GM19438 (cell line): ENCODE measurements at regions not wholly inside any gene's neighbourhood (a gene's known extent, or its start where the extent isn't known, plus 50 kb on each side); places are given as distances from the start of the nearest gene placed in this dataset.
"Not testable (repeated sequence)": the region's sequence is repeated elsewhere in the genome, so short reads cannot be mapped to it uniquely, and the experiment has no call there.

Experiments used
- ATAC-seq: cut with Tn5 transposase; IDR thresholded peaks from one replicate; pipeline ENCODE4 v1.9.1; 2021; ENCODE audit warnings: low read depth; ENCODE audit not compliant: unreplicated experiment

DNA sequence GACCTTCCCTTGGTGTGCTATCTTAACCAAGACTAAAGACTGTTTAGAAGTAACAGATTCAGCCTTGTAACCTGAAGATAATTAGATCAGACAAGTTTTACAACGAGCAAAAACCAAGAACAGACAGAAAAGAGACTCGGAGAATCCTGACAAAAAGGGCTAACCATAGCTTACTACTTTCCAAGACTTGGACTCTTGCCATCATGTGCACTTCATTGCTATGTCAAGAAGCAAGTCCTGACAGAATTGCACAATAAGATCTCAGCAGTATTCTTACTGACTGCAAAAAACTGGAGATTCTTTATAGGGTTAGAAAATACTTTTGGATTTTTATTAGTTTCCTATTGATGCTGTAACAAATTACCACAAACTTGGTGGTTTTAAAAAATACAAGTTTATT lies 1539.0 kb upstream of the NUDT12 start:
- no peak for ATAC-seq

DNA sequence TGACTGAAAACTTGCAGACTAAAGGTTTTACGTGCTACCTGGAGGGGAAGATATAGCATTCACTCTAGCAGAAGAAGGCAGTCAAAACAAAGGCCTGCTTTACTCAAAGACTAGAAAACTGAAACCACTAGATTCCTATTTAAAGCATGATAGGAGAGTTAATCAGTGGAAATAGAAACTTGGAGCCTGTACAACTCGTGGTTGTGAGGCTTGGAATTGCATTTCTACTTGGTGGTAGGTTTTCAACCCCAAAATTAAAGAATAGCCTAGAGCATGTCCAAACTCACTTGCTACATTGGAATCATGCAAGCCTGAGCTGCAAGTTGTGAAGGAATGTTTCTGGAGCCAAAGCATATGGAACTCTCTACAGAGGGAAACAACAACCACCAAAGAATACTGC lies 1526.4 kb upstream of the NUDT12 start:
- ATAC-seq: no peak

DNA sequence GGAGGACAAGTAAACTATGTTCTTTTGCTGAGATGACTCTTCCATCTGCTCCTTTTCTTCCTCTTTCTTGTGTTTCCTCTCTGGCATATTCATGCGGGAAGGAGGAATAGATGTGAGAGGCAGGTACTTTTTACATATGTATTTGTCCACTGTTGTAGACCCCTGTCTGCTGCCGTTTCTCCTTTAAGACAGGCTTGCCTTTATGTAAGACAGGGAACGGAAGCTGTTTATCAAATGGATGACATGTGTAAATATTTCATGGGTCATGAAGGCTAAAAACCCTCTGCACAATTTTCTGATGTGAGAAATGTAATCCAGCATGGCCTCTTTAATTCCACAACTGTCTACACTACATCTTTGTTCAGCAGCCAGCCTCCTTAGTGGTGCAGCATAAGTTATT lies 1525.5 kb upstream of the NUDT12 start:
- ATAC-seq: no peak

DNA sequence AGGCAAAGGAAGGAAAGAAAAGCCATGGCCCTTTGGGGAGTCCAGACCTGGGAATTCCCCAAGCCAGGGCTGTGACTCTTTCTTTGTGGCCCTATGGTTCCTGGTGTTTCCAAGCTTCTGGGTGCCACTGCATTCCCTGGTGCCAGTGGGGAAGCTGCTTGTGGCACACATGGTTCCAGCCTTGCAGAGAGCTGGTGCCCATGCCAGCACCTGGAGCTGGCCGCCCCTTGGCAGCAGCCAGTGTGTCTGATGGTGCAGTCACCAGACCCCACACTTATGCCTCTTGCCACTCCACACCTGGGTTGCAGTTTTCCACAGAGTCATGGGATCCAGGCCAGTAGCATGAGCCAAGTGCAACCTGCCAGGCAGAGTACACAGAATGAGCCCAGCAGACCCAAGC lies 1495.3 kb upstream of the NUDT12 start:
- ATAC-seq: no peak

DNA sequence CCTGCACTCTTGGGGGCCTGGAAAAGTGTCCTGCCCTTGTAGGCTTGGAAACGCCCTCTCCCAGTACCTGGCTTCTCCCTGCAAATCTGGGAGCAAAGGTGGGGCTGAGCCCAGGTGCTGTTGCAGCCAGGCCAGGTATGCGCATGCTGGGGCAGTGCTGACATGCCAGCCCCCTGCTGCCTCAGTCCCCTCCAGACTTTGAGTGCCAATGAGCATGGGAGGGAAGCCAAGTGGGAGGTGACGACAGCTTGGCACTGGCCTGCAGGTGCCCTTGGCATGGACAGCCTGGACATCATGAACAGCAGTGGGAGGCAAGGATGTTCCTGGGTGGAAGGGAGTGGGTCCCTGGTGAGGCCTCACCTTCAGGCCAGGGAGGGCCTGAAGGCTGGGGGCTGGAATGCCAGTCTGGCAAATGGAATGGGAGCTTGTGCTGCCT lies 1494.4 kb upstream of the NUDT12 start:
- no peak for ATAC-seq

DNA sequence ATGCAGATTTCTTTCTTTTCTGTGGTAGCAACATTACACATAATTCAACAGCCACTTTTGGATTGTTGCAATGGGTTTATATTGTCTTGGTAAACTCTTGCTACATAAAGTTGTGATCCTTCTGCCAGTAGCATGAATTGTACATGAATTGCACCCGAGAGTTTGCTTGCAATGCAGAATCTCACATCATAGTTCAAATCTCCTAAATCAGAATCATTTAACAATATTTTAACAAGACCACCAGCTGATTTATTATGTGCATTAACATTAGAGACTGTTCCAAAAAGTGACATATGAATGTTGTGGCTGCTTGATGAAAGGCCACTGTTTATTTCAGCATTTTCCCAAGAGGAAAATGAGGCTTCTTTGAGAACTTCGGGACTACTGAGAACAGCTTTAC lies 1491.8 kb upstream of the NUDT12 start:
- ATAC-seq: no peak

DNA sequence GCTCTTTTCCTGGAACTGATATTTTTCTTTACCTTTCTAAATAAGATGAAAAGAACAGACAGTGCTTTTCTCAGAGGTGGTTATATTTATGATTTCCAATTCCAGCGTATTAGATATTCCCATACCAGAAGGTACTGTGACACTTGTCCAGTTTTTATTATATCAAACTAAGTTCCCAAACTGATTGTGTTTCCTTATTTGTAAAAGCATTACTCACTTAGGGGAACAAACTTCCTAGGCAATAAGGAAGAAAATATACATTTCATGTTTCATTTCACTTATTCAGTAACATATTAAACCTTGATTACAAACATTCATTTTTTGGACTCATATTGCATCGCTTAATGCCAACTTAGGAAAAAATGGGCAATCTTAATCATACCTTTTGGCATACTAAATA lies 1480.0 kb upstream of the NUDT12 start:
- ATAC-seq: no peak

DNA sequence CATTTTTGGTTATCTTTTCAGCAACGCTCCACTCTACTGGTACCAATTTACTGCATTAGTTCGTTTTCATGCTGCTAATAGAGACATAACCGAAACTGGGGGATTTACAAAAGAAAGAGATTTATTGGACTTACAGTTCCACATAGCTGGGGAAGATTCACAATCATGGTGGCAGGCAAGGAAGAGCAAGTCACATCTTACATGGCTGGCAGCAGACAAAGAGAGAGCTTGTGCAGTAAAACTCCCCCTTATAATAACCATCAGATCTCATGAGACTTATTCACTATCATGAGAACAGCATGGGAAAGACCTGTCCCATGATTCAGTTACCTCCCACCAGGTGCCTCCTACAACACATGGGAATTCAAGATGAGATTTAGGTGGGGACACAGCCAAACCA lies 1474.2 kb upstream of the NUDT12 start:
- ATAC-seq: not testable (repeated sequence)

DNA sequence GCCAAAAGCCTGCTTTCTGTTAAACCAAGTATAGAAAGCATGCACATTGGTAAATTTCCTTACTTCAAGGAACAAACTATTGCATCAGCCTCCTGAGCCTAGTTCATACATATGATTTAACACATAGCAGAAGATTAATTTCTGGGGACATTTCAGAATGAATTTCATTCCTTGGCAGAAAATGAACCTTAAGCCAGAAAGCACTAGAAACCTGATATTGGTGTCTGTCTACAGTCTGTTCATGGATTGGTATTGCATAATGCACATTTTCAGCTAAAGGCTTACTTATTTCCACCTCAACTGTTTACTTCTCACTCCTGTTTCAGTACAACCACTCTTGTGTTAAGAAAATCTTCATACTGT lies 1471.8 kb upstream of the NUDT12 start:
- no peak for ATAC-seq

DNA sequence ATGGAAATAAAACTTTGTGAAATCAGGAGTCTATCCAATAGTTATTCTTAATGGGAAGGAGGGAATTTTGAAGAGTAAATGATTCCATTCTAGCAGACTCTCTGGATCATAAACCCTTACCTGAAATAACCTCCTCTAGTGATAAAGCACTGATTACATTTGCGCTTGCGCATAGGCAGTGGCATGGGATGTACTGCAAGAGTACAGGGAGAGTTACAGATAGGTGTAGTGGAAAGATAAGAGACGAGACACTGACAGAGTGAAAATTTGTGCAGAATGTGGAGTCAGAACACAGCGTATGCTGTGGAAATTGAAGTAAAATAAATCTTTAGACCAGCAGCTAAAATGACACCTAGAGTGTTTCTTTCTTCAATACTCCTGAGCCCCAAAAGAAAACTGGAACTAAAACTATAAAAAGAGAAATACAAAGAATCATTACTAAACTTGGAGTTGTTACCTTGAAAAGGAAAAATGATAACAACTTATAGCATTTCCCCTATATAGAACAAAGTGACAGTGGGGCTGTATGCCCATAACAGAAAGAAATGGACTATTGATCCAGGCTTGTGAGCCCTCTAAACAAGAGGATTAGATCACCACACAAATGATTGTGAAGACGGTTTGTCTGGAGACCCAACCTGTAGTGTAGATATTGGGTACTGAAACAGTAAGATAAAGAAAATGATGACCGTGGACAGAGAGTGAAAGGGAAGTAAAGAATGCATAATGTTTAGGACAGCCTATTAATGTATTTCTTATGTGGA lies 1471.2 kb upstream of the NUDT12 start:
- no peak for ATAC-seq

DNA sequence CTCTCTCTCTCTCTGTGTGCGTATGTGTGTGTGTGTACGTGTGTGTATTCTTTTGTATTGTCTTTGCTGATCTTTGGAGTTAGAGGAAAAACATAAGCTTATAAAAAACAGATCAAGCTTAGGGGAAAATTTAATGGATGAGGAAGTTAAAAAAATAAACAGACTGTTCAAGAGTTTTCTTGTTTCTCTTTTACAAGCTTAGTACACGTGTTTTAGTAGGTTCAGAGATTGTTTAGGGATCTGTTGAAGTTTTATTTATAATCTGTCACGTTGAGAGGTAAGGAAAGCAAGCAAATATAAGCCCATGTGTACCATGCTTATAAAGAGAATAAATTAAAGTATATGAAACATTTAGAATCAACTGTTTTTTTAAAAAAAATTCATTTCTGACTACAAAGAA lies 1470.3 kb upstream of the NUDT12 start:
- no peak for ATAC-seq

DNA sequence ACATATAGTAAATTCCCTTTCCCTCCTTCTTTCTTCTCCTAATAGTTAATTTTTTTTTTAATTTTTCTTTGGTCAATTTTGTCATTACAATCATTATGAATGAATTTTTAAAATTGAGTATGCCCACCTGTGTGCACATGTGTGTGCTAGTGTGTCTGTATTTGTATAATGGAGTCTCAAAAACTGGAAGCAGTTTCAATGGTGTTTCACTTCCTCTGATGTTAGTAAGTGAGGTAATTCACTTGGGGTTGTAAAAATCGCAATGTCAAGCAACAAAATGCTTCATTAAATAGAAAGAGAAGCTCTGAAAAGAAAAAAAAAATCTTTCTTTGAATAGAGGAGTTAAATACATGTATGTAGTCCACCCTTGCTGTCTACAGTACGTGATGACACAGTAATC lies 1467.6 kb upstream of the NUDT12 start:
- ATAC-seq: no peak

DNA sequence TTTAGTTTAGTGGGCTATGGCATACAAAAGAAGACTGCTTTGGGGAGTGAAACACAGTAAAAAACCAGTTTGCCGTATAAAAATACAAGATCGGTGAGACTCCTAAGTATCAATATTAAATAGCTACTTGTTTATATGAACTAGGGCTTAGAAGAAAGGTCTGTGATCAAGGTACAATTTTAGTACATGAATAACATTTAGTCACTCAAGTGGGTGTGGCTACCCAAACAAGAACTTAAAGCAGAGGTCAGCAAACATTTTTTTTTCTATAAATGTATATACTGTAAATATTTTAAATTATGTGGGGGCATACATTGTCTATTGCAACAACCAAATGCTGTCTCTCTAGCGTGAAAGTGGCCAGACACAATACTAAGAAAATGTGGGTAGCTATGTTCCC lies 1452.5 kb upstream of the NUDT12 start:
- no peak for ATAC-seq

DNA sequence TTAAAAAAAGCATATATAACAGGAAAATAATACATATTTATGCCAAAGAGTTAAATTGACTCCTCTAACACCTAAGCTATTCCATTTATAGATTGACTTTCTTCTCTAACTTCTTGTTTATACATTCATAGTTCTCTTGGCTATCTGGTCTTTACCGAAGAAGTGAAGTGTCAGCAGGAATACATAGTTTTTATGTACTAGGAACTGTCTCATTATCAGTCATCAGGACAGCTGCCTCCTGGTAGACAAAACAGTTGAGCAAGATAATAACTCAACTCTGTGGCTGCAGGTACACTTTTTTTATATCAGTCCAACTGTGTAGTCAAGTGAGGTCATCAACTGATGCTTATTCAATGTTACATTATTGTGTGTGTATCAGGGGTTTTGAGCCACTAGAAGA lies 1436.0 kb upstream of the NUDT12 start:
- ATAC-seq: no peak

DNA sequence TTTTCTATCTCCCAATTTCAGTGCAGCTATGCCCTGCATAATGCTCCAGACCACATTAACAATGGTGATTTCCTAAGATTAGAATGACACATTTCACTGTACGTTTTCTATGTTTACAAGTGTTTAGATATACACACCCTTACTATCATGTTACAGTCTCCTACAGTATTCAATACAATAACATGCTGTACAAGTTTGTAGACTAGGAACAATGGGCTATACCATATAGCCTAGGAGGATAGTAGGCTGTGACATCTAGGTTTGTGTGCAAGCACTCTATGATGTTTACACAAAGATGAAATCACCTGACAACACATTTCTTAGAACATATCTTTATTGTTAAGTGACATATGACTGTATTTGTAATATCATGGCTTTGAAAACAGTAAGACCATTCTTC lies 1435.6 kb upstream of the NUDT12 start:
- no peak for ATAC-seq

DNA sequence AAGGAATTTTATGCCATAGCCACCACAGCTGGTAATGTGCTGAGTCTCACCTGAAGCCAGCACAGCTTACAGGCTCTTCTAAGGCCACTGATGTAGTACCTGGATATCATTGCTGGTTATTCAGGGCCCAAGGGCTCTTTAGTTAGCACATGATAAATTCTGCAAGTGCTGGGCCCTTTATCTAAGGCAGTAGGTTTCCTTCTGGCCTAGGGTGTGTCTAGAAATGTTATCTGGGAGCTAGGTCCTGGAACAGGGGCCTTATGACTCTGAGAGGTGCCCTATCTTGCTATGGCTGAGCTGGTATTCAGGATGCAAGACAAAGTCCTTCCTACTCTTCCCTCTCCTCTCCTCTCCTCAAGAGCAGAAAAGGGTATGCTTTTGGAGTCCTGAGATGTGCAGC lies 1424.5 kb upstream of the NUDT12 start:
- no peak for ATAC-seq

DNA sequence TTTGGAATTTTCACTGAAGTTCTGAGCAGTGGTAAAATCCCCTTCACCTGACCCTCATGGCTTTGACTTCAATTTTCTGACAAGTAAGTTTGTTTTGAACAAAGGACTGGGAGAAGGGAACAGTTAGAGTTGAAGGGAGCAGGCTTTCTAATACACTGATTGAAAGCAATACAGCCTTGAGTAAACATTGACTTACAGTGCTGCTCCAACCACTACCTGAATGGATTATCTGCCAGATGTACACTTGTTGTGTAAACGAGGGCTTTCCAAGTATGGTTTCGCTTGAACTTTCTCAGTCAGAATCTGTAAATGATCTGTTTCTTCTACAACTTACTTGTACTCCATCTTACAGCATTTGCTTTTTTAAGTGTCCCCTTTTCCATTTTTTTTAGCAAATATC lies 1414.9 kb upstream of the NUDT12 start:
- no peak for ATAC-seq

DNA sequence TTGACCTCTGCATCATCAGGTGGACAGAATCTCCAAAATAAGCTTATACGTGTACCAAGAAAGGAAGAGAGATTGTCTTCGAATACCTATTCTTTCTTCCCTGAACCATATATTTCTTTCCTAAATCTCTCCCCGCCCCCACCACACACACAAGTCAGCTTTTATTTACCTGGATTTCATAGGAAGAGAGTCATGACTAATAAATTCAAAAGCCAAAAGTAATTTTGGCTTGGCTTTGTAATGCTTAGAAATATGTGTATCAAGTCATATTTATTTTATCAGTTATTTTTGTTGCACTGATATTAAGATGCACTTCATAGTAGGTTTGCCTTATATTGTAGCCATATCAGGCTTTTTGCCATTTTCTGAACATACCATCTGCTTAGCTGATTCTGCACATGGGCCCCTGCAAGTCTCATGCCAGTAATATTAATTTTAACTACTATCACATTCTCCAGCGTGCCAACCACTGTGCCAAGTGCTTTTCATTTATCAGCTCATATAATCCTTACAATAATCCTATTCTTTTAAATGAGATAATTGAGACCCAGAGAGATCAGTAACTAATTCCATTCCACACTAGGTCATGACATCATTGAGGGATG lies 1405.3 kb upstream of the NUDT12 start:
- ATAC-seq: no peak

DNA sequence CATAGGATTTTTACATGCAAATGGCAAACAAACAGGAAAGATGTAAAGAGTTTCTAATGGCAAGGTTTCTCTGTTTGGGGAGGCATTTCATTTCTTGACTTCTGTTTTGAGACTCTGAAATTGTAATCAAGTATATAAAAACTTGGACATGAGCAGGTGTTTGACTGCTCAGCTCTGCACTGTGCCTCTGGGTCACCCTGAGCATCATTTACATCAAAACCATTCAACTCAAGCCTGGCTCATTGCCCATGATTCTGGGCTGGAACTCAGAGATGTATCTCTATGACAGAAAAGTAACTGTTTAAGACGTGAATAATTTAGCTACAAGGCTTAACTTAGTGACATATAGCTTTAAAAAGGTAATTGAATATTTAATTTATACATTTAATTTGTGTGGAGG lies 1402.4 kb upstream of the NUDT12 start:
- no peak for ATAC-seq

DNA sequence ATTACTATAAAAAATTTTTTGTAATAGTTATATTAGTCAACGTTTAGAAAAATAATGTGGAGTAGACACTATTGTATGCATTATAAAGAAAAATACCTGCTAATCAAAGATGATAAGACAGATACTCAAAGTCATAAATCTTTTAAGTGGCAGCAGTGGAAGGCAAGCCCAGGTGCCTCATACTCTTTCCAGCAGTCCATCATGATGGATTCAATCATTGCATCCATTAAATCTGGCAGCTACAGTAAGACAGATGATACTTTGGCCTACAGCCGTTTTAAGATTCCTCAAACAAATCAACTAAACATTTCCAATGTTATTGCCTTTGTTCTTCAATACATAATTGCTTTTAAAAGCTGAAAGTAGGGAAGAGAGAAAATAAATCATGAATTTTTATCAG lies 1392.9 kb upstream of the NUDT12 start:
- no peak for ATAC-seq

DNA sequence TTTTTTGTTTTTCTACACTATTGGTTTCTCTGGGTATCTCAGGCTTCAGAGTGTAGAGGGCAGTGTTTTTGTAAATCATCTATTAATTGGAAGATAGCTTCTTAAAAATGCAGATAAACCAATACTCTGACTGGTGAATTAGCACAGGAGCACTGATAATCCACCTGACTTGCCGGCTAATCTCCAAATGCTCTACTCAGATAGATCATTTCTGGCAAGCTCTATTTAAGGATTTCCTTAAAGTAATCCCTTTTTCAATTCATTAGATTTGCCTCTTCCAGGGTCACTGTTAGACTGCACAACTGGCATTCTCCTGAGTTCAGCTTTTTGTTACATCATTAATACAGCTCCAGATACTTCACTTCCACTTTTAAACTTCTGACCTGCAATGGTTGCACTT lies 1390.3 kb upstream of the NUDT12 start:
- ATAC-seq: no peak

DNA sequence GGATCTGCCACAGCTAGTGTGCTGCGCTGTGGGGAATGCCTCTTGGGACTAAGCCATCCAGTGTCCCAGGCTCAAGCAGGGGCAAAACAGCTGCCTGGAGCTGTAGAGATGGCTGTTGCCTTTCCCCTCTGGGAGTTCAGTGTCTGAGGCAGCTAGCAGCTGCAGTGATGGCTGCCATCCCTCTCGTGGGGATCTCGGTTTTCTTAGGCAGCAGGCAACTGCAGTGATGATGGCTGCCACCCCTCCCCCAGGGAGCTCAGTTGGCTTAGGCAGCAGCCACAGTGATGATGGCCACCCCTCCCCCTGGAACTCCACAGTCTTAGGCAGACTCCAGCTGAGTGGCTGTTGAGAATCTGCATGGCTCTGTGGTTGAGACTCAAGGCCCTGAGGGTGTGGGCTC lies 1389.2 kb upstream of the NUDT12 start:
- no peak for ATAC-seq

DNA sequence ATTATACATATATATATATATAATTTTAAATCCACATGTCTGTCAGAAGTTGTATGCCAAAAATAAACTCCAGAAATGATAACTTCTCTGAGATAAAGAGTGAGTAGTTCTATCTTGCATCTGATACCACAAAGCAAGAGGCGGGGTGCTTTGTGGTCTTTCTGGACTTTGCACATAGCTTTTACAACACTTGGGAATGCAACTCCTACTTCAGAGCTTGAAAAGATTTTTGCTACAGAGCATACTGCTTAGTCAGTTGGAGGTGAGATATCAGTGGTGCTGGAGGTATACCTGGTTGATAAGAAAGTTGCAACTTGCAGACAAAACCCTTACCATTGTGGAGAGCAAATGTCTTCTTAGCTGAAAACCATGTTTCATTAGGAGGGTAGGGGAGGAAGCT lies 1384.5 kb upstream of the NUDT12 start:
- no peak for ATAC-seq
